Fibroblast of the aortic adventitia (primary cell): ENCODE measurements at regions not wholly inside any gene's neighbourhood (a gene's known extent, or its start where the extent isn't known, plus 50 kb on each side); places are given as distances from the start of the nearest gene placed in this dataset.

ENCODE experiments used
- DNase-seq: peaks from one replicate; pipeline ENCODE4 v3.0.0-alpha.2; 2010; ENCODE audit warnings: low read depth
- H3K4me3 ChIP-seq: 2 replicates; pipeline ENCODE4 v1.5.1; 2011; ENCODE audit warnings: low read depth, mild to moderate bottlenecking, control low read depth, low read length, moderate library complexity
- CTCF ChIP-seq: IDR thresholded peaks from 2 replicates; pipeline ENCODE4 v1.5.1; 2011; ENCODE audit warnings: mild to moderate bottlenecking, low read length, control low read depth, inconsistent platforms; ENCODE audit not compliant: insufficient read depth

- no peak overlapping the region for H3K4me3 ChIP-seq
- TF ChIP-seq CTCF = no peak
These were observed 295.8 kb downstream of the GABRB3 start for GRCh38 chr15:26477044-26477443.

DNA sequence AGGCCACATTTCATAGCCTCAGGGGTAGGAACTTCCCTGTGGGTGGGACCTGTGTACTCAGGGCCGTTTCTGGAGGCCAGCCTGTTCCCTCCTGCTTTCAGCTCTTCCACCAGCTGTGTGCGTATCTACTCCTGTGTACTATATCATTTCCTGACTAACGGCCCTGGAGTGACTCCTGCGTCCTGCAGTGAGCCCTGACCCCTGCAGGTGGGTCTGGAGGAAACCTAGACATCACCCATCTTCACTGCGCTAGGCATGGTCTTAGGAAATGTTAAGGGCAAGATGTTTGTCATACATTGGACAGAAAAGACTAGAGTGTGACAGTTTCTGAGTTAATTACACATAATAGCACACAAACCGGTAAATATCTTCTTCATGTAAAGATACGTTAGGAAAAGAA, 297.3 kb downstream of the GABRB3 start:
- no peak overlapping the region for H3K4me3 ChIP-seq
- no peak for TF ChIP-seq CTCF
- DNase-seq = no peak

More at GRCh38 chr15:26477044-26477443, 295.8 kb downstream of the GABRB3 start:
- no peak for DNase-seq

DNA sequence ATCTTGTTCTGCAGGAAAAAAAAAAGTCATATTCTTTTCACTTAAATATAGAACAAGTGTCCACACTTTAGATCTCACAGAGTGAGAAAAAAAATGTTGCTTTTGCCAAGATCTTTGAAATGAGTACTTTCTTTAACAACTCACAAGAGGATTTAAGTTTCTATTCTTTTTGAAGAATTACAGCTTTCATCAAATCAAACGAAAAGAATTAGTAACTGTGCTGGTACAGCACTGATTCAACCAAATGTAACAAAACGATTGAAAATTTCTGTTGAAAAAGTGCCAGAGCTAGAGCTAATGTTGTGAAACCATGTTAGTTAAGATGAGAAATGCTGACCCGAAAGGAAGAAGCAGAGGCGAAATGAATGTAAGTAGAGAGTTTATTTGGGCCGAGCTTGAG, 300.2 kb downstream of the GABRB3 start:
- no peak for DNase-seq
- TF ChIP-seq CTCF = no peak
- H3K4me3 ChIP-seq = no peak overlapping the region

- DNase-seq = no peak
- no peak overlapping the region for H3K4me3 ChIP-seq
- TF ChIP-seq CTCF = no peak
These were observed 310.8 kb downstream of the GABRB3 start for GRCh38 chr15:26461847-26462608.

DNA sequence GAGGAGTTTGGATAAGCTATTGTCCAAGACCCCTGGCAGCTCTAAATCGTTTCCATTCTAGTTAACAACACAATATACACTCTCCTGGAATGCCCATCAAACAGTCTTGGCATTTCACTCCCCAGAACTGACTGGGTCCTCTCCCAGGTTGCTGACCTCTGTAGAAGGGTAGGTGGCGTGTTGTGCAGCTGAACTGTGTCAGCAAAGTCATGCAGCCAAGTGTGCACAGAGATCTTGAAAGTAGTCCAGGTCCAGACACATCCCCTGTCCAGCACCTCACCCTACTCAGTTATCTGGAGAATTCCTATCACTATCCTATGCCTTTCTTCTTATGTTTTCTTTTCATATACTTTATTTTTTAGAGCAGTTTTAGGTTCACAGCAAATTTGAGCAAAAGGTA, 312.7 kb downstream of the GABRB3 start:
- TF ChIP-seq CTCF = no peak
- no peak for DNase-seq
- H3K4me3 ChIP-seq = no peak overlapping the region

DNA sequence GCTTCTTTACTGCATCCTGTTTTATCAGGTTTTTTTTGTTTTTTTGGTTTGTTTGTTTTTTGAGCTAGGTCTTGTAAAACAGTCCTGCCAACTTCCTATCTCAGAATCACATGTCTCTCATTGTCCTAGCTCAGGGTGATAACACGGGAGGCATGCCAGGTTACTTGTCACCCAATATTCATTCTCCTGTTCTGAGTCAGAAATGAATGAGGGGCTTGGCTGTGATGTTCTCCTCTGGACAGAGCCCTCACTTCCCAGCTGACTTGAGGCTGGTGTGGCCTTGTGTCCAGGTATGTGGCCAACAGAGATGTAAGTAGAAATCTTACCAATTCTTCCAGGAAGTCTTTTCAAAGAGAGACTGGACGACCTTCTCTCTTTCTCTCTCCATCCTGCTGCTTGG, 317.0 kb downstream of the GABRB3 start:
- no peak for TF ChIP-seq CTCF
- DNase-seq = no peak
- no peak overlapping the region for H3K4me3 ChIP-seq

DNA sequence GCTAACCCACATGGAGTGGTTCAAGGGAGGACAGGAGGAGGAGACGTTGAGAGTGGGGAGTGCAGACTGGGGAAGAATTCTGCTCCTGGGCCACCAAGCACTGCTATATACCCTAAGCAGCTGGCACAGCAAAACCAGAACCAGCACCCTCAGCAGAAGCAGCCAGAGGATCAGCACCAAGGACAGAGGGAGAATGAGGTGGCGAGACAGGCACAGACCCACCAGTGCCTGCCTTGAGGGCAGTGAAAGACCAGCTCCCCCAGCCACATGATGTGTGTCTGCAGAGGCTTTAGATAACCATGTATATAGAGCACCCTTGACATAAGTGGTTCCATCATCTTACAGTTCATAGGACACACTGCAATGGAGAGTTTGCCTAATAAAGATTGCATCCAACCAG, 319.0 kb downstream of the GABRB3 start:
- H3K4me3 ChIP-seq = no peak overlapping the region
- TF ChIP-seq CTCF = no peak
- DNase-seq = no peak
